Fibroblast of the aortic adventitia (primary cell): ENCODE measurements at regions not wholly inside any gene's neighbourhood (a gene's known extent, or its start where the extent isn't known, plus 50 kb on each side); places are given as distances from the start of the nearest gene placed in this dataset.
A peak's percentile ranks its signal among the peaks of the same experiment; 100 is the strongest.
"Not testable (repeated sequence)": the region's sequence is repeated elsewhere in the genome, so short reads cannot be mapped to it uniquely, and the experiment has no call there.

ENCODE experiments used
- DNase-seq: peaks from one replicate; pipeline ENCODE4 v3.0.0-alpha.2; 2010; ENCODE audit warnings: low read depth
- H3K4me3 ChIP-seq: 2 replicates; pipeline ENCODE4 v1.5.1; 2011; ENCODE audit warnings: low read depth, mild to moderate bottlenecking, control low read depth, low read length, moderate library complexity
- TF ChIP-seq, protein P1 (sequence below): IDR thresholded peaks from 2 replicates; pipeline ENCODE4 v1.5.1; 2011; ENCODE audit warnings: mild to moderate bottlenecking, low read length, control low read depth, inconsistent platforms; ENCODE audit not compliant: insufficient read depth

DNA sequence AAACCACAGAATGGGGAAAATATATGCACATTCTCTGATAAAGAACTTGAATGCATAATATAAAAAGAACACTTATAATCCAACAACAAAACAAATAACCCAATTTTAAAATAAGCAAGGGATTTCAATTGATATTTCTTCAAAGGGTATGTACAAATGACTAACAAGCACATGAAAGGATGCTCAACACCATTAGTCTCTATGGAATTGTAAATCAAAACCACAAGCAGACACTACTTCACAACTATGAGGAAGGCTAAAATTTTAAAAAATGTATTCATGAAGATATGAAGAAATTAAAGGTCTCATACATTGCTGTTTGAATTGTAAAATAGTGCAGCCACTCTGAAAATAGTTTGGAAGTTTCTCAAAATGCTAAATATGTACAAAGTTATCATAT lies 78.9 kb upstream of the GAS1 start:
- no peak overlapping the region for H3K4me3 ChIP-seq
- no peak for DNase-seq
- TF ChIP-seq, protein P1, sequence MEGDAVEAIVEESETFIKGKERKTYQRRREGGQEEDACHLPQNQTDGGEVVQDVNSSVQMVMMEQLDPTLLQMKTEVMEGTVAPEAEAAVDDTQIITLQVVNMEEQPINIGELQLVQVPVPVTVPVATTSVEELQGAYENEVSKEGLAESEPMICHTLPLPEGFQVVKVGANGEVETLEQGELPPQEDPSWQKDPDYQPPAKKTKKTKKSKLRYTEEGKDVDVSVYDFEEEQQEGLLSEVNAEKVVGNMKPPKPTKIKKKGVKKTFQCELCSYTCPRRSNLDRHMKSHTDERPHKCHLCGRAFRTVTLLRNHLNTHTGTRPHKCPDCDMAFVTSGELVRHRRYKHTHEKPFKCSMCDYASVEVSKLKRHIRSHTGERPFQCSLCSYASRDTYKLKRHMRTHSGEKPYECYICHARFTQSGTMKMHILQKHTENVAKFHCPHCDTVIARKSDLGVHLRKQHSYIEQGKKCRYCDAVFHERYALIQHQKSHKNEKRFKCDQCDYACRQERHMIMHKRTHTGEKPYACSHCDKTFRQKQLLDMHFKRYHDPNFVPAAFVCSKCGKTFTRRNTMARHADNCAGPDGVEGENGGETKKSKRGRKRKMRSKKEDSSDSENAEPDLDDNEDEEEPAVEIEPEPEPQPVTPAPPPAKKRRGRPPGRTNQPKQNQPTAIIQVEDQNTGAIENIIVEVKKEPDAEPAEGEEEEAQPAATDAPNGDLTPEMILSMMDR = no peak

DNA sequence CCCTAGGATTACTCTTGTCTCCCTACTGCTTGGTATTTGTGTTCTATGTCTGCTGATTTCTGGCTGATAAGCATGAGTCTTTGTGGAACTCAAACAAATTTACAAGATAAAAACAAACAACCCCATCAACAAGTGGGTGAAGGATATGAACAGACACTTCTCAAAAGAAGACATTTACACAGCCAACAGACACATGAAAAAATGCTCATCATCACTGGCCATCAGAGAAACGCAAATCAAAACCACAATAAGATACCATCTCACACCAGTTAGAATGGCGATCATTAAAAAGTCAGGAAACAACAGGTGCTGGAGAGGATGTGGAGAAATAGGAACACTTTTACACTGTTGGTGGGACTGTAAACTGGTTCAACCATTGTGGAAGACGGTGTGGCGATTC lies 81.5 kb upstream of the GAS1 start:
- not testable (repeated sequence) for H3K4me3 ChIP-seq, DNase-seq

DNA sequence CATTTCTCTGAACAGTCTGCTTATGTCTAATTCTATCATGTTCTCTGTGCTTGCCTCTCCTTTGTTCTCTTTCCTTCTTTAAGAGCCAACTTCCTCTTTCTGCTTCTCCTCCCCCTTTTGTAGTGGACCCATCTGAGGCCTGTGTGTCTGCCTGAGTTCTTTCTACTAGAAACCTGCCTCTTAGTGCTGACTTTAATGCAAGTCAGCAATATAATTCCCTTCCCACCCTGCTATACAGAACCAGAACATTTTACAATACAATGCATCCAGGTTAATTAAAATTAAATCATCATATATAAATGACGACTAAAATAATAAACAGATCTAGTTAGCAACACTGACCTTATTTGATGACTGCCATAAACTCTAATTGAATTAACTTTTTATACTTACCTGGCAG lies 82.6 kb upstream of the GAS1 start:
- H3K4me3 ChIP-seq = no peak overlapping the region
- TF ChIP-seq, protein P1 = no peak
- DNase-seq = no peak

DNA sequence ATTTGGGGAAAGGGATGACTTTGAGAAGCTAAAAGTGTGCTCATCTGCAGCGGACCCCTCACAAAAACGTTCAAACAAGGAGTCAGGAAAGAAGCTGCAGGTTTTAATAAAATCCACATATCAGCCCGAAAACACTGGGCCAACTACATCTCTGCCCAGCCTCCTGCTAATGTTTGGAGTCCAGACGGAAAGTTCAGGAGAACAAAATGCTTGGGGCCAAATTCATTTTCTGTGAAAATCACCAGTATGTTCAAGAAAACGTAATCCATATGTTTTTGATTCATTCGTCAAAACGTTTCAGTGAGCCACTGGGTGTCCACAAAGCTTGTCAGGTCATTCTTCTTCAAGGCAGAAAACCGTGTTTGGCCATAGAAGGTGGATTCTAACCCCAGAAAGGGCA lies 87.5 kb upstream of the GAS1 start:
- no peak for DNase-seq

DNA sequence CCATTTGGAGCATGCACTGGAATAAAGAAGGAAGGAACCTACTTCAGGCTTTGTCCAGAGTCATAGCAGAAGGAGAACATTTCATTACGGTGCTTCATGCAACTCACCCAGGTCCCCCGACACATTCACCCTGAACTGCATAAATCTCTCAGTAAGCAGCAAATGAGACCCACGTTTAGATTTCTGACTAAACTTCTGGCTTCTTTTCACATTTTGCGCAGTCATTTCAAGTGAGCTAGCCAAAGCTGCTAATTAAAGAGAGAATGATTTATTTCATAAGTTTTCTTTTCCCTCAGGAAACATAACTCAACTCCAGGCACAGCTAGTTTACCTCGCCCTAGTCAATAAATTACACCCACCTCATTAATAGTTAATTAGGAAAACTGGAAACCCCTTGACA lies 88.6 kb upstream of the GAS1 start:
- peak; percentile 35 for DNase-seq
- no peak overlapping the region for H3K4me3 ChIP-seq
- TF ChIP-seq, protein P1 = no peak

More for the DNA sequence above, 87.5 kb upstream of the GAS1 start:
- TF ChIP-seq, protein P1 = no peak
- no peak overlapping the region for H3K4me3 ChIP-seq

DNA sequence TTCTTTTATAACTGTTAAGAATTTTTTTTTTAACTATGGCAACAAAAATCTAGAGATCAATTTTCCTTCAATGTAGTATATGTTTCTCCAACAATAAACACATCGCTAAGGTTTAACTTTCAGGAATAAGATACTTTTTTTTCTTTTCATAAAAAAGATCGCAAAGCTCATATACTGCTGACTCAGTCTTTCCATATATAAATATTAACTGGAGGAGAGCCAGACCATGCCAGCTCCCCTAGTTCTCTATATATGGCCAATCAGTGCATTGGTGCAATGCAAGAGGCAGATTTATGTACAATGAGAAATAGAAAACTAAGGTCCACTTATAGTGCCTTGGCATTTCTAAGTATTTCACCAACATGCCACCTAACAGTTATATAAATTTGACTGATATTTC lies 89.2 kb upstream of the GAS1 start:
- no peak overlapping the region for H3K4me3 ChIP-seq

DNA sequence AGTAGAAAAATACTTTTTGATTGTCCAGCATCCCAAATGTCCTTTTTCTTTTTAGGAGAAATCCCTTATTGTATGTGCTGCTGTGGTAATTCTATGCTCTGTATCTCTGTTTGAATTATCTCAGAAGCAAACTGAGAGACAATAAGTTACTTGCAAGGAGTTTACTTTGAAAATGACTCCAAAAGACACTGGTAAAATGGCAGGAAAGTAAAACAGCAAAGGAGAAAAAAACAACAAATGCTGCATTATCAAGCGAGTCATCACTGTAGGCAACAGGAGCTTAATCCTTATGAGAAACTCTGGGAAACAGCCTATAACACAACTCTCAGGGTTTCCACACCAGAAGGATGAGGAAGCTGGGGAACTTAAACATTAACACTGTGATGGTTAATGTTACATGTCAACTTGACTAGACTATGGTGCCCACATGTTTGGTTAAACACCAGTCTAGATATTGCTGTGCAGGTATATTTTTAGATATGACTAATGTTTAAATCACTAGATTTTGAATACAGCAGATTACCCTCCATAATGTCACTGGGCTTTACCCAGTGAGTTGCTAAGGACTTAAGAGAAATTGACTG lies 92.6 kb upstream of the GAS1 start:
- no peak overlapping the region for H3K4me3 ChIP-seq
- peak; percentile 55 for DNase-seq
- TF ChIP-seq, protein P1 = no peak

More for the DNA sequence above, 89.2 kb upstream of the GAS1 start:
- DNase-seq = no peak
- TF ChIP-seq, protein P1 = no peak
